ENCODE measurements at regions not wholly inside any gene's neighbourhood (a gene's known extent, or its start where the extent isn't known, plus 50 kb on each side); places are given as distances from the start of the nearest gene placed in this dataset.
"Not testable (repeated sequence)": the region's sequence is repeated elsewhere in the genome, so short reads cannot be mapped to it uniquely, and the experiment has no call there.

- Mint-ChIP-seq H3K4me3 (ENCODE audit: low read depth) (no peak overlapping the region), H3K27ac (no peak overlapping the region), H3K27me3 (ENCODE audit: low read depth) (no peaks in the 10 kb centered on the region), H3K36me3 (ENCODE audit: low read depth) (no peaks in the 10 kb centered on the region), H3K9me3 (peaks cover 9% of the 10 kb centered on the region), H3K4me1 (ENCODE audit: low read depth) (no peaks in the 10 kb centered on the region)
- no peak for DNase-seq (ENCODE audit: low spot score)
- intact Hi-C loops (cut with micrococcal nuclease), result no loop called here
Measured at GRCh38 chr13:37968555-37968954, 99.0 kb upstream of the TRPC4 start.

- Mint-ChIP-seq H3K36me3 (ENCODE audit: low read depth) (no peaks in the 10 kb centered on the region), H3K27ac (no peak overlapping the region), H3K4me3 (ENCODE audit: low read depth) (no peak overlapping the region), H3K4me1 (ENCODE audit: low read depth) (no peaks in the 10 kb centered on the region), H3K27me3 (ENCODE audit: low read depth) (no peaks in the 10 kb centered on the region), H3K9me3 (peaks cover 10% of the 10 kb centered on the region)
- intact Hi-C loops (cut with micrococcal nuclease), result no loop called here
- no peak for DNase-seq (ENCODE audit: low spot score)
Measured at GRCh38 chr13:37966266-37966665, 96.7 kb upstream of the TRPC4 start.

- Mint-ChIP-seq H3K4me1 (ENCODE audit: low read depth) (no peaks in the 10 kb centered on the region), H3K27me3 (ENCODE audit: low read depth) (no peaks in the 10 kb centered on the region), H3K36me3 (ENCODE audit: low read depth) (no peaks in the 10 kb centered on the region), H3K27ac (no peak overlapping the region), H3K4me3 (ENCODE audit: low read depth) (no peak overlapping the region), H3K9me3 (peaks cover 10% of the 10 kb centered on the region)
- intact Hi-C loops (cut with micrococcal nuclease), result no loop called here
- DNase-seq (ENCODE audit: low spot score), result no peak
Measured at GRCh38 chr13:37960427-37960826, 90.9 kb upstream of the TRPC4 start.

- Mint-ChIP-seq H3K27me3 (ENCODE audit: low read depth) (no peaks in the 10 kb centered on the region), H3K27ac (no peak overlapping the region), H3K4me1 (ENCODE audit: low read depth) (no peaks in the 10 kb centered on the region), H3K36me3 (ENCODE audit: low read depth) (no peaks in the 10 kb centered on the region), H3K4me3 (ENCODE audit: low read depth) (no peak overlapping the region), H3K9me3 (peaks cover 10% of the 10 kb centered on the region)
- intact Hi-C loops (cut with micrococcal nuclease), result no loop called here
- DNase-seq (ENCODE audit: low spot score), result no peak
Measured at GRCh38 chr13:37959284-37959683, 89.7 kb upstream of the TRPC4 start.

GRCh38 chr13:37956536-37956935 is 87.0 kb upstream of the TRPC4 start:
- intact Hi-C loops (cut with micrococcal nuclease), result no loop called here
- Mint-ChIP-seq H3K27ac (no peak overlapping the region), H3K27me3 (ENCODE audit: low read depth) (no peaks in the 10 kb centered on the region)

GRCh38 chr13:37954597-37954996 is 85.0 kb upstream of the TRPC4 start:
- intact Hi-C loops (cut with micrococcal nuclease); H3K27ac Mint-ChIP-seq; H3K36me3 Mint-ChIP-seq (ENCODE audit: low read depth); DNase-seq (ENCODE audit: low spot score); H3K4me1 Mint-ChIP-seq (ENCODE audit: low read depth); H3K27me3 Mint-ChIP-seq (ENCODE audit: low read depth); H3K4me3 Mint-ChIP-seq (ENCODE audit: low read depth); H3K9me3 Mint-ChIP-seq: not testable (repeated sequence)

More at GRCh38 chr13:37956536-37956935, 87.0 kb upstream of the TRPC4 start:
- Mint-ChIP-seq H3K4me1 (ENCODE audit: low read depth) (no peaks in the 10 kb centered on the region), H3K4me3 (ENCODE audit: low read depth) (no peak overlapping the region), H3K36me3 (ENCODE audit: low read depth) (no peaks in the 10 kb centered on the region), H3K9me3 (peaks cover 4% of the 10 kb centered on the region)
- no peak for DNase-seq (ENCODE audit: low spot score)

- Mint-ChIP-seq H3K4me1 (ENCODE audit: low read depth) (no peaks in the 10 kb centered on the region), H3K27me3 (ENCODE audit: low read depth) (no peaks in the 10 kb centered on the region), H3K27ac (no peak overlapping the region), H3K36me3 (ENCODE audit: low read depth) (no peaks in the 10 kb centered on the region), H3K9me3 (peaks cover 5% of the 10 kb centered on the region), H3K4me3 (ENCODE audit: low read depth) (no peak overlapping the region)
- intact Hi-C loops (cut with micrococcal nuclease), result no loop called here
- no peak for DNase-seq (ENCODE audit: low spot score)
Measured at GRCh38 chr13:37954191-37954590, 84.6 kb upstream of the TRPC4 start.

- Mint-ChIP-seq H3K27me3 (ENCODE audit: low read depth) (no peaks in the 10 kb centered on the region), H3K27ac (no peak overlapping the region), H3K9me3 (peaks cover 10% of the 10 kb centered on the region), H3K4me1 (ENCODE audit: low read depth) (no peaks in the 10 kb centered on the region), H3K36me3 (ENCODE audit: low read depth) (no peaks in the 10 kb centered on the region), H3K4me3 (ENCODE audit: low read depth) (no peak overlapping the region)
- no peak for DNase-seq (ENCODE audit: low spot score)
- intact Hi-C loops (cut with micrococcal nuclease), result no loop called here
Measured at GRCh38 chr13:37953696-37954095, 84.1 kb upstream of the TRPC4 start.

- no peaks in the 10 kb centered on the region for H3K27me3 Mint-ChIP-seq (ENCODE audit: low read depth)
- no peak overlapping the region for H3K27ac Mint-ChIP-seq
- no peaks in the 10 kb centered on the region for H3K36me3 Mint-ChIP-seq (ENCODE audit: low read depth)
- H3K4me1 Mint-ChIP-seq (ENCODE audit: low read depth), result no peaks in the 10 kb centered on the region
- H3K9me3 Mint-ChIP-seq, result peaks cover 16% of the 10 kb centered on the region
- intact Hi-C loops (cut with micrococcal nuclease), result no loop called here
- no peak overlapping the region for H3K4me3 Mint-ChIP-seq (ENCODE audit: low read depth)
- no peak for DNase-seq (ENCODE audit: low spot score)
Measured at GRCh38 chr13:37950016-37950415, 80.4 kb upstream of the TRPC4 start.

- H3K27me3 Mint-ChIP-seq (ENCODE audit: low read depth), result no peaks in the 10 kb centered on the region
- no peaks in the 10 kb centered on the region for H3K36me3 Mint-ChIP-seq (ENCODE audit: low read depth)
- H3K27ac Mint-ChIP-seq, result no peak overlapping the region
- H3K4me3 Mint-ChIP-seq (ENCODE audit: low read depth), result no peak overlapping the region
- DNase-seq (ENCODE audit: low spot score), result no peak
- H3K9me3 Mint-ChIP-seq, result peaks cover 16% of the 10 kb centered on the region
- intact Hi-C loops (cut with micrococcal nuclease), result no loop called here
- no peaks in the 10 kb centered on the region for H3K4me1 Mint-ChIP-seq (ENCODE audit: low read depth)
Measured at GRCh38 chr13:37947419-37948140, 78.0 kb upstream of the TRPC4 start.

- Mint-ChIP-seq H3K4me1 (ENCODE audit: low read depth) (no peaks in the 10 kb centered on the region), H3K27me3 (ENCODE audit: low read depth) (no peaks in the 10 kb centered on the region), H3K9me3 (peaks cover 13% of the 10 kb centered on the region), H3K27ac (no peak overlapping the region), H3K4me3 (ENCODE audit: low read depth) (no peak overlapping the region), H3K36me3 (ENCODE audit: low read depth) (no peaks in the 10 kb centered on the region)
- no peak for DNase-seq (ENCODE audit: low spot score)
- intact Hi-C loops (cut with micrococcal nuclease), result no loop called here
Measured at GRCh38 chr13:37945651-37946575, 76.3 kb upstream of the TRPC4 start.

GRCh38 chr13:37944869-37945442 is 75.4 kb upstream of the TRPC4 start:
- H3K4me1 Mint-ChIP-seq (ENCODE audit: low read depth), result no peaks in the 10 kb centered on the region
- no peaks in the 10 kb centered on the region for H3K36me3 Mint-ChIP-seq (ENCODE audit: low read depth)
- H3K27ac Mint-ChIP-seq, result no peak overlapping the region
- peaks cover 13% of the 10 kb centered on the region for H3K9me3 Mint-ChIP-seq
- no peak overlapping the region for H3K4me3 Mint-ChIP-seq (ENCODE audit: low read depth)
- intact Hi-C loops (cut with micrococcal nuclease), result no loop called here
- no peaks in the 10 kb centered on the region for H3K27me3 Mint-ChIP-seq (ENCODE audit: low read depth)
- no peak for DNase-seq (ENCODE audit: low spot score)

Measured in activated T-helper 2 cell treated with anti-CD3 and anti-CD28 coated beads, Interferon-gamma antibody, Interleukin-2, Interleukin-4, amounts not matched to agents 10 μg/mL and 5 μg/mL and 100 μg/mL, durations not matched to agents 14 hours and 24 hours and 36 hours (primary cell).